Urothelium cell line (cell line): ENCODE measurements at regions not wholly inside any gene's neighbourhood (a gene's known extent, or its start where the extent isn't known, plus 50 kb on each side); places are given as distances from the start of the nearest gene placed in this dataset.

Experiments
- DNase-seq: peaks from one replicate; pipeline ENCODE4 v3.0.0; 2011; ENCODE audit warnings: low spot score, mixed read lengths
- FAIRE-seq: peaks from 2 replicates; lab custom pipeline; 2011; peaks lifted over from hg19 to GRCh38; lab: Jason Lieb, UNC

- no peak for FAIRE-seq
- no peak for DNase-seq
These were observed 284.3 kb upstream of the SPRED2 start for GRCh38 chr2:65716698-65717097.

GRCh38 chr2:65715323-65715722 is 282.9 kb upstream of the SPRED2 start:
- FAIRE-seq = no peak

GRCh38 chr2:65714866-65715265 is 282.5 kb upstream of the SPRED2 start:
- FAIRE-seq = no peak

More at GRCh38 chr2:65715323-65715722, 282.9 kb upstream of the SPRED2 start:
- DNase-seq = no peak

GRCh38 chr2:65711863-65712262 is 279.5 kb upstream of the SPRED2 start:
- no peak for DNase-seq

More at GRCh38 chr2:65714866-65715265, 282.5 kb upstream of the SPRED2 start:
- no peak for DNase-seq

GRCh38 chr2:65710779-65711295 is 278.4 kb upstream of the SPRED2 start:
- peak; percentile 44 for DNase-seq
- FAIRE-seq = no peak

More at GRCh38 chr2:65711863-65712262, 279.5 kb upstream of the SPRED2 start:
- FAIRE-seq = no peak

GRCh38 chr2:65710356-65710755 is 278.0 kb upstream of the SPRED2 start:
- DNase-seq (no peak), FAIRE-seq (no peak)

- DNase-seq = no peak
- no peak for FAIRE-seq
These were observed 275.7 kb upstream of the SPRED2 start for GRCh38 chr2:65708086-65708485.

GRCh38 chr2:65706411-65706810 is 274.0 kb upstream of the SPRED2 start:
- DNase-seq (no peak), FAIRE-seq (no peak)

GRCh38 chr2:65701191-65701590 is 268.8 kb upstream of the SPRED2 start:
- DNase-seq = no peak
- no peak for FAIRE-seq

- no peak for FAIRE-seq
These were observed 268.3 kb upstream of the SPRED2 start for GRCh38 chr2:65700720-65701119.

GRCh38 chr2:65700004-65700651 is 267.7 kb upstream of the SPRED2 start:
- no peak for FAIRE-seq
- DNase-seq = no peak

More at GRCh38 chr2:65700720-65701119, 268.3 kb upstream of the SPRED2 start:
- DNase-seq = no peak

GRCh38 chr2:65691816-65692215 is 259.4 kb upstream of the SPRED2 start:
- FAIRE-seq = peak; percentile 32

GRCh38 chr2:65688141-65688886 is 255.9 kb upstream of the SPRED2 start:
- no peak for FAIRE-seq
- DNase-seq = no peak

More at GRCh38 chr2:65691816-65692215, 259.4 kb upstream of the SPRED2 start:
- DNase-seq = no peak

- FAIRE-seq (no peak), DNase-seq (no peak)
These were observed 255.2 kb upstream of the SPRED2 start for GRCh38 chr2:65687614-65688013.

GRCh38 chr2:65686928-65687521 is 254.6 kb upstream of the SPRED2 start:
- FAIRE-seq = peak; percentile 76
- no peak for DNase-seq

- FAIRE-seq (no peak), DNase-seq (no peak)
These were observed 249.1 kb upstream of the SPRED2 start for GRCh38 chr2:65681503-65681902.

GRCh38 chr2:65678779-65679391 is 246.5 kb upstream of the SPRED2 start:
- FAIRE-seq (no peak), DNase-seq (no peak)

- DNase-seq (no peak), FAIRE-seq (no peak)
These were observed 243.0 kb upstream of the SPRED2 start for GRCh38 chr2:65675350-65675749.

- no peak for FAIRE-seq
- DNase-seq = no peak
These were observed 239.4 kb upstream of the SPRED2 start for GRCh38 chr2:65671670-65672242.

GRCh38 chr2:65669574-65669973 is 237.2 kb upstream of the SPRED2 start:
- FAIRE-seq = no peak
- no peak for DNase-seq

- DNase-seq = no peak
- FAIRE-seq = no peak
These were observed 236.3 kb upstream of the SPRED2 start for GRCh38 chr2:65668744-65669143.
